ENCODE measurements at regions not wholly inside any gene's neighbourhood (a gene's known extent, or its start where the extent isn't known, plus 50 kb on each side); places are given as distances from the start of the nearest gene placed in this dataset.

DNA sequence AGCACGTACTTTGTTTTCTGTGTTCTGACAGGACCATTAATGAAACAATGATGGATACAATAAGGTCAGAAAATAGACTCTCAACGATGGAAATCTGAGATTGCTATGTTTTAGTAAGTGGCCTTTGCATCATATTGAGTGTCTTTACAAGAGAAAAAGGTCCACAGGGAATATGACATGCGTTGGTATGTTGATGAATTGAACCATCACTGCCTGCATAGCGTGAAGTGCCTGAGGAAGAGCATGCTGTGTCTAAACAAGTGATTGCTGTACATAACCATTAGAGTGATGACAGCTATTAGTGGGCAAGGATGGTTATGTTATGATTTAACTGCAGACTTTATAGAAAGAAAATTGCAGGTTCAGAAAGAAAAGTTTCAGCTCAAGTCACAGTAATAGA, 623.2 kb downstream of the SLITRK5 start:
- H3K9me3 ChIP-seq, result peaks cover 0 to 5% (median 0%) of the 10 kb centered on the region in 3 donors
- 63% methylated on average over 4 of the region's 4 CpGs for WGBS, 2 donors
- H3K36me3 ChIP-seq, result no peaks in the 10 kb centered on the region
- no peak overlapping the region for H3K4me3 ChIP-seq
- DNase-seq, result no peak
- no peak overlapping the region for H3K27ac ChIP-seq
- intact Hi-C loops (cut with DNase I), result no loop called here
- H3K27me3 ChIP-seq, result no peaks in the 10 kb centered on the region
- no peaks in the 10 kb centered on the region for H3K4me1 ChIP-seq
- TF ChIP-seq CTCF (IDR thresholded peaks at IDR 0.05) (no peak), POLR2A (IDR thresholded peaks at IDR 0.05) (no peak)

GRCh38 chr13:88303157-88303556, 632.0 kb downstream of the SLITRK5 start:
- Histone ChIP-seq H3K4me1 (no peaks in the 10 kb centered on the region), H3K9me3 (peaks cover 0 to 12% (median 0%) of the 10 kb centered on the region in 3 donors), H3K27me3 (no peaks in the 10 kb centered on the region), H3K36me3 (no peaks in the 10 kb centered on the region), H3K27ac (no peak overlapping the region), H3K4me3 (no peak overlapping the region)
- no peak for DNase-seq
- TF ChIP-seq CTCF (IDR thresholded peaks at IDR 0.05) (no peak), POLR2A (IDR thresholded peaks at IDR 0.05) (no peak)
- WGBS, 2 donors, result 41 to 59% methylated on average over 3 of the region's 3 CpGs
- intact Hi-C loops (cut with DNase I), result no loop called here

GRCh38 chr13:88303605-88304004, 632.4 kb downstream of the SLITRK5 start:
- Histone ChIP-seq H3K4me1 (no peaks in the 10 kb centered on the region), H3K9me3 (peaks cover 0 to 12% (median 0%) of the 10 kb centered on the region in 3 donors), H3K27me3 (no peaks in the 10 kb centered on the region), H3K27ac (no peak overlapping the region), H3K4me3 (no peak overlapping the region), H3K36me3 (no peaks in the 10 kb centered on the region)
- TF ChIP-seq CTCF (IDR thresholded peaks at IDR 0.05) (no peak), POLR2A (IDR thresholded peaks at IDR 0.05) (no peak)
- 53 to 65% methylated on average over 4 of the region's 4 CpGs for WGBS, 2 donors
- DNase-seq, result no peak
- intact Hi-C loops (cut with DNase I), result no loop called here

DNA sequence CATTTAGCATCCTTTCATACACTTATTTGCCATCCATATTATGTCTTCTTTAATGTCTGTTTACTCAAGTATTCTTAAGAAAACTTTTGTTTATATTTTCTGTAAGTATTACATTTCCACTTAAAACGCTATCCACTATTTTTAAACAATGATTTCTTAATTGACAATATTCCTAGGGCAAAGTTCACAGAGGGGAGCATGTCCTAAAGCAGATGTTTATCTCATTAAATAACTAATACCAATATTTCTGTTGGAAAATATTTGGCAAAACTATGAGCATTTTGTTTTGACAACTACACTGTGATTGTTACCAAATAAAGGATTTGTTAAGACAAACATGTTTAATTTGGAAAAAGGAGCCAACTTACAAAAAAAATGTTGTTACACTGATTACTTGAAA, 643.3 kb downstream of the SLITRK5 start:
- Histone ChIP-seq H3K4me3 (no peak overlapping the region), H3K4me1 (no peaks in the 10 kb centered on the region), H3K9me3 (no peaks in the 10 kb centered on the region), H3K36me3 (no peaks in the 10 kb centered on the region), H3K27ac (no peak overlapping the region), H3K27me3 (no peaks in the 10 kb centered on the region)
- no peak for DNase-seq
- intact Hi-C loops (cut with DNase I), result no loop called here
- 28 to 39% methylated on average over 1 of the region's 1 CpG for WGBS, 2 donors
- TF ChIP-seq CTCF (IDR thresholded peaks at IDR 0.05) (no peak), POLR2A (IDR thresholded peaks at IDR 0.05) (no peak)

GRCh38 chr13:88329066-88329465, 657.9 kb downstream of the SLITRK5 start:
- DNase-seq, result no peak
- no peaks in the 10 kb centered on the region for H3K4me1 ChIP-seq
- TF ChIP-seq POLR2A (IDR thresholded peaks at IDR 0.05) (no peak), CTCF (IDR thresholded peaks at IDR 0.05) (no peak)
- no peaks in the 10 kb centered on the region for H3K27me3 ChIP-seq
- WGBS, 2 donors, result 56 to 61% methylated on average over 3 of the region's 3 CpGs
- no peaks in the 10 kb centered on the region for H3K9me3 ChIP-seq
- intact Hi-C loops (cut with DNase I), result no loop called here
- H3K36me3 ChIP-seq, result no peaks in the 10 kb centered on the region
- H3K4me3 ChIP-seq, result no peak overlapping the region
- no peak overlapping the region for H3K27ac ChIP-seq

Data from esophagus squamous epithelium (tissue), 5 donors.